ENCODE measurements at regions not wholly inside any gene's neighbourhood (a gene's known extent, or its start where the extent isn't known, plus 50 kb on each side); places are given as distances from the start of the nearest gene placed in this dataset.

GRCh38 chr21:43268086-43268803, 99.4 kb downstream of the CRYAA start:
- H3K4me1 Mint-ChIP-seq = no peaks in the 10 kb centered on the region
- TF ChIP-seq CTCF (IDR thresholded peaks at IDR 0.05) = no peak

GRCh38 chr21:43267391-43268085, 98.7 kb downstream of the CRYAA start:
- Mint-ChIP-seq H3K27ac (no peak overlapping the region), H3K9me3 (peaks cover 2% of the 10 kb centered on the region)

More at GRCh38 chr21:43268086-43268803, 99.4 kb downstream of the CRYAA start:
- DNase-seq = no peak
- ATAC-seq (ENCODE audit: low read depth) = no peak
- Mint-ChIP-seq H3K36me3 (ENCODE audit: low read depth) (no peaks in the 10 kb centered on the region), H3K4me3 (no peak overlapping the region), H3K27ac (no peak overlapping the region), H3K9me3 (no peaks in the 10 kb centered on the region), H3K27me3 (peaks cover 14% of the 10 kb centered on the region)
- CTCF ChIA-PET = interaction anchor here (0.7 kb wide), 1 partner anchor 377 kb away, joined by 3 read pairs; no protein-coding TSS in a partner anchor
- intact Hi-C loops (cut with micrococcal nuclease) = no loop called here
- POLR2A ChIA-PET = no interaction called here

GRCh38 chr21:43266534-43266933, 97.7 kb downstream of the CRYAA start:
- intact Hi-C loops (cut with micrococcal nuclease) = no loop called here
- CTCF ChIA-PET = no interaction called here
- ATAC-seq (ENCODE audit: low read depth) (no peak), DNase-seq (no peak)
- no peaks in the 10 kb centered on the region for H3K36me3 Mint-ChIP-seq (ENCODE audit: low read depth)
- no peaks in the 10 kb centered on the region for H3K4me1 Mint-ChIP-seq
- H3K9me3 Mint-ChIP-seq = peaks cover 2% of the 10 kb centered on the region
- peaks cover 9% of the 10 kb centered on the region for H3K27me3 Mint-ChIP-seq
- TF ChIP-seq CTCF (IDR thresholded peaks at IDR 0.05) = no peak
- POLR2A ChIA-PET = no interaction called here
- no peak overlapping the region for H3K4me3 Mint-ChIP-seq
- H3K27ac Mint-ChIP-seq = no peak overlapping the region

More at GRCh38 chr21:43267391-43268085, 98.7 kb downstream of the CRYAA start:
- Mint-ChIP-seq H3K4me3 (no peak overlapping the region), H3K27me3 (peaks cover 14% of the 10 kb centered on the region), H3K36me3 (ENCODE audit: low read depth) (no peaks in the 10 kb centered on the region), H3K4me1 (no peaks in the 10 kb centered on the region)
- POLR2A ChIA-PET = no interaction called here
- no peak for TF ChIP-seq CTCF (IDR thresholded peaks at IDR 0.05)
- no peak for DNase-seq
- intact Hi-C loops (cut with micrococcal nuclease) = no loop called here
- CTCF ChIA-PET = no interaction called here
- ATAC-seq (ENCODE audit: low read depth) = no peak

- no peaks in the 10 kb centered on the region for H3K36me3 Mint-ChIP-seq (ENCODE audit: low read depth)
- ChIA-PET CTCF (no interaction called here), POLR2A (no interaction called here)
- intact Hi-C loops (cut with micrococcal nuclease) = no loop called here
- no peak overlapping the region for H3K27ac Mint-ChIP-seq
- no peak overlapping the region for H3K4me3 Mint-ChIP-seq
- no peaks in the 10 kb centered on the region for H3K4me1 Mint-ChIP-seq
- no peaks in the 10 kb centered on the region for H3K27me3 Mint-ChIP-seq
- no peak for TF ChIP-seq CTCF (IDR thresholded peaks at IDR 0.05)
- ATAC-seq (ENCODE audit: low read depth) = no peak
- no peak for DNase-seq
- H3K9me3 Mint-ChIP-seq = peaks cover 2% of the 10 kb centered on the region
Observed at GRCh38 chr21:43262427-43262826, 93.6 kb downstream of the CRYAA start.

All from activated B cell treated with CpG ODN at 0.5 μM for 24 hours (primary cell).